Suprapubic skin (tissue), 4 donors: ENCODE measurements at regions not wholly inside any gene's neighbourhood (a gene's known extent, or its start where the extent isn't known, plus 50 kb on each side); places are given as distances from the start of the nearest gene placed in this dataset.

Experiments used
- DNase-seq, 2 donors: peaks; one replicate each; pipeline ENCODE4 v3.0.0-alpha.2; 2019; ENCODE audit warnings: low spot score in 2 of 2
- H3K27ac ChIP-seq: fragments of 200-600 bp; sonication (generic); one replicate; pipeline ENCODE4 v1.5.1; 2019
- H3K27me3 ChIP-seq: fragments of 200-600 bp; sonication (generic); one replicate; pipeline ENCODE4 v1.5.1; 2019
- H3K36me3 ChIP-seq: fragments of 200-600 bp; sonication (generic); one replicate; pipeline ENCODE4 v1.5.1; 2019
- H3K4me1 ChIP-seq: fragments of 200-600 bp; sonication (generic); one replicate; pipeline ENCODE4 v1.5.1; 2019
- H3K4me3 ChIP-seq: fragments of 200-600 bp; sonication (generic); one replicate; pipeline ENCODE4 v1.5.1; 2019; ENCODE audit warnings: mild to moderate bottlenecking
- H3K9me3 ChIP-seq: fragments of 200-600 bp; sonication (generic); one replicate; pipeline ENCODE4 v1.5.1; 2019
- CTCF ChIP-seq, 2 donors: fragments of 200-600 bp in 1 of 2; fragments of 450-650 bp in 1 of 2; sonication (generic) in 1 of 2; IDR thresholded peaks; one replicate each; pipeline ENCODE4 v1.5.1; 2016 to 2019; ENCODE audit warnings: antibody characterized with exemption in 2 of 2, mild to moderate bottlenecking in 1 of 2, moderate library complexity in 1 of 2
- EP300 ChIP-seq: sonication (generic); formaldehyde crosslinking; IDR thresholded peaks from one replicate; pipeline ENCODE4 v1.6.1; 2017; ENCODE audit warnings: antibody characterized with exemption
- POLR2A ChIP-seq, 2 donors: fragments of 450-650 bp; IDR thresholded peaks; one replicate each; pipeline ENCODE4 v1.6.1; 2017; ENCODE audit warnings: antibody characterized with exemption in 2 of 2, mild to moderate bottlenecking in 2 of 2, moderate library complexity in 2 of 2
- POLR2AphosphoS5 ChIP-seq, 3 donors: sonication (generic); formaldehyde crosslinking; IDR thresholded peaks; one replicate each; pipeline ENCODE4 v1.6.1; 2017; ENCODE audit warnings: antibody characterized with exemption in 3 of 3
- WGBS: methylation state at CpG from one replicate; pipeline ENCODE4 v1.1.5; 2018; 5-methylcytosine and 5-hydroxymethylcytosine counted together

GRCh38 chr17:73744411-73744810 lies 100.2 kb upstream of the SDK2 start:
- WGBS: 91% methylated on average over 7 of the region's 7 CpGs
- DNase-seq: no peak
- H3K4me1 ChIP-seq: no peaks in the 10 kb centered on the region
- no peaks in the 10 kb centered on the region for H3K9me3 ChIP-seq
- no peak overlapping the region for H3K27ac ChIP-seq
- no peak overlapping the region for H3K4me3 ChIP-seq
- H3K27me3 ChIP-seq: peaks cover 81% of the 10 kb centered on the region
- TF ChIP-seq CTCF (IDR thresholded peaks at IDR 0.05) (no peak), EP300 (no peak), POLR2A (IDR thresholded peaks at IDR 0.05) (no peak), POLR2AphosphoS5 (IDR thresholded peaks at IDR 0.05) (no peak)
- H3K36me3 ChIP-seq: no peaks in the 10 kb centered on the region

DNA sequence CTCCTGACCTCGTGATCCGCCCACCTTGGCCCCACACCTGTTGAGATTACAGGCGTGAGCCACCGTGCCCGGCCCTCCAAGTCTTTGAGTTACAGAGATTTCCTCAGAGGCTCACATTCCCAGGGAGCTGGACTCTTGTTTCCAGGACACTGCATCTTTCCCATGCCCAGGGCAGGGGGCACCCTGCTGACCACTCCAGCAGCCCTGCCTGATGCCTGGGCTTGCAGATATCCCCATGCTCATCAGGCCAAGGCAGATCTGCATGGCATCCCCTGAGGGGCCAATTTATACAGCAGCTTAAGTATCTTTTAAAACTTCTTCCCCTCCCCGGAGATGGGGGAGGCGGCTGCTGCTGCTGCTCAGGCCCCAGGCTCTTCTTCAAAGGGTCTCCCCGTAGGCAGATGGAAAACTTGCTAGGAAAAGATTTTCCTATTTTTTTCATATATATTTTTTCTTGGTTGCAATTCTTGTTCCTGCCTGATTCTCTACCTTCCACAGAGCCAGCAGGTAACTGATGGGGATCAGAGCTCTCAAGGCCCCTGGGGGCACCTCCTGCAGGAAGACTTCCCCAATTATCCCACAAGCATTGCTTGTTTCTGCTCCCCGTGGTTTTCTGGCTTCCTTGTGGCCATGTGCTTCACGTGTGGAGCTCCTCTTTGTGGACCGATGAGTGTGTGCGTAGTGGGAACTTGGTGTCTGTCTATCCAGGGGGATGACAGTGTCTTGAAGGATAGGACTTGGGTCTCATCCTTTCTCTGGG lies 102.2 kb upstream of the SDK2 start:
- 62% methylated on average over 12 of the region's 12 CpGs for WGBS
- H3K27me3 ChIP-seq: peaks cover 61% of the 10 kb centered on the region
- TF ChIP-seq POLR2A (IDR thresholded peaks at IDR 0.05): no peak
- TF ChIP-seq EP300: no peak
- TF ChIP-seq CTCF (IDR thresholded peaks at IDR 0.05): no peak
- TF ChIP-seq POLR2AphosphoS5 (IDR thresholded peaks at IDR 0.05): no peak

DNA sequence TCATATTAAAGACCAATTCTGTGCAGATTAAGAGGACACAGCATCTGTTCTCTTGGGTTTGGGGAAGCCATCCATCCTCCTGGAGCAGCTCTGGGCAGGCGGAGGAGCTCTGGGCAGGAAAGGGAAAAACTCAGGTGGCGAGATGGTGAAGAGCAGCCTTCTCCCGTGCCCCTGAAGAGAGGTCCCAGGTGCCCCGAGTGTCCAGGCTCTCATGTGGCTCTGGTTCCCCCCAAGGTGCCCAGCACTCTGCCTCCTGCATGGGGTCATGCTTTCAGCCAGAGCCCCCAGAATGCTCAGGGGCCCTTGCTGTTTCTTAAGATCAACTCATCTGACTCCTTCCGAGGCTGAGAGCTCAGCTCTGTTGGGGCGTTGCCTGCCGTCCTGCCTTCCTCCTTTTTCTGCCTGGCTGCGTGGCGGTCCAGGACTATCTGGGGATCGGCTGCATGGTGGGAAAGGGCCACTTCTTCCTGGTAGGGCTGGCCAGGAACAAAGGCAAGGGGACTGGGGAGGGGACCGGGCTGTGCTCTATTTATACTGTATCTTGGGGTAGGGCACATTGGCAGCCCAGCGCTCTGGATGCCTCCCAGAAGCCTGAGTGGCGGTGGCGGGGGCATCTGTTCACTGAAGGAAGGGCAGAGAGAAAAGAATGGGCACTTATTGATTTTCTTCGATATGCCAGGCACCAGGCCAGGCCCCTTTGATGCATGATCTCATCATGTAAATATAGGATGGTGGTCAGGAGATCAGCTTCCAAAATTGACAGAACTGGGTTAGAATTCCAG lies 103.2 kb upstream of the SDK2 start:
- Histone ChIP-seq H3K4me3 (no peak overlapping the region), H3K4me1 (no peaks in the 10 kb centered on the region), H3K9me3 (no peaks in the 10 kb centered on the region), H3K27me3 (peaks cover 54% of the 10 kb centered on the region), H3K36me3 (no peaks in the 10 kb centered on the region), H3K27ac (no peak overlapping the region)
- DNase-seq: no peak
- WGBS: 87% methylated on average over 15 of the region's 15 CpGs
- TF ChIP-seq EP300 (no peak), POLR2AphosphoS5 (IDR thresholded peaks at IDR 0.05) (no peak), POLR2A (IDR thresholded peaks at IDR 0.05) (no peak), CTCF (IDR thresholded peaks at IDR 0.05) (no peak)

More for the DNA sequence above, 102.2 kb upstream of the SDK2 start:
- H3K36me3 ChIP-seq: no peaks in the 10 kb centered on the region
- no peak overlapping the region for H3K27ac ChIP-seq
- H3K4me3 ChIP-seq: no peak overlapping the region
- DNase-seq: no peak
- H3K4me1 ChIP-seq: no peaks in the 10 kb centered on the region
- H3K9me3 ChIP-seq: no peaks in the 10 kb centered on the region

- Histone ChIP-seq H3K9me3 (no peaks in the 10 kb centered on the region), H3K4me1 (no peaks in the 10 kb centered on the region), H3K27me3 (peaks cover 55% of the 10 kb centered on the region), H3K4me3 (no peak overlapping the region), H3K36me3 (no peaks in the 10 kb centered on the region), H3K27ac (no peak overlapping the region)
- no peak for DNase-seq
- TF ChIP-seq EP300: no peak
- TF ChIP-seq POLR2A (IDR thresholded peaks at IDR 0.05): no peak
- TF ChIP-seq CTCF (IDR thresholded peaks at IDR 0.05): no peak
- no peak for TF ChIP-seq POLR2AphosphoS5 (IDR thresholded peaks at IDR 0.05)
- WGBS: 76% methylated on average over 12 of the region's 18 CpGs
These were observed 104.3 kb upstream of the SDK2 start for GRCh38 chr17:73748508-73748907.

GRCh38 chr17:73749337-73749823 lies 105.1 kb upstream of the SDK2 start:
- WGBS: 88% methylated on average over 6 of the region's 6 CpGs

More at GRCh38 chr17:73749337-73749823, 105.1 kb upstream of the SDK2 start:
- no peak for TF ChIP-seq POLR2AphosphoS5 (IDR thresholded peaks at IDR 0.05)
- TF ChIP-seq POLR2A (IDR thresholded peaks at IDR 0.05): no peak
- TF ChIP-seq CTCF (IDR thresholded peaks at IDR 0.05): no peak
- Histone ChIP-seq H3K4me1 (no peaks in the 10 kb centered on the region), H3K9me3 (no peaks in the 10 kb centered on the region), H3K4me3 (no peak overlapping the region), H3K36me3 (no peaks in the 10 kb centered on the region), H3K27me3 (peaks cover 55% of the 10 kb centered on the region), H3K27ac (no peak overlapping the region)
- no peak for DNase-seq
